Activated CD8-positive, alpha-beta memory T cell treated with anti-CD3 and anti-CD28 coated beads for 1 hour (primary cell): ENCODE measurements at regions not wholly inside any gene's neighbourhood (a gene's known extent, or its start where the extent isn't known, plus 50 kb on each side); places are given as distances from the start of the nearest gene placed in this dataset.
"Not testable (repeated sequence)": the region's sequence is repeated elsewhere in the genome, so short reads cannot be mapped to it uniquely, and the experiment has no call there.

Experiments used
- DNase-seq, 2 donors: peaks; one replicate each; pipeline ENCODE4 v3.0.0-alpha.2; 2020; ENCODE audit warnings: low read depth in 1 of 2; ENCODE audit errors: extremely low read depth in 1 of 2

DNA sequence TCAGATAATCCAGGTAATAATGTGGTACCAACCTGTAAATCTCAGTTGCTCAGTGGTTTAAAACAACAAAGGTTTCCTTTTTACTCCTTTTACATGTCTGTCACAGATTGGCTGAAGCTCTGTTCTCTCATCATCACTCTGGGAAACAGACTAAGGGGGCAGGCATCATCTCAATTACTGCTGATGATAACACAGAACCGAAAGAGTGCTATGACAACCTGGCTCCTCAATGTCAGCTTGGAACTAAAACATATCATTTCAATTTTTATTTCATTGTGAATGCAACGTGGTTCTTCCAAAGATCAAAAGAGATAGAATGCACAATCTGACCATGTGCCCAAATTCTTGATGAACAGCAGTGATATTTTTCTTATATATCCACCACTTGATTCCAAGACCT is 1315.0 kb upstream of the CDH2 start:
- DNase-seq = no peak

DNA sequence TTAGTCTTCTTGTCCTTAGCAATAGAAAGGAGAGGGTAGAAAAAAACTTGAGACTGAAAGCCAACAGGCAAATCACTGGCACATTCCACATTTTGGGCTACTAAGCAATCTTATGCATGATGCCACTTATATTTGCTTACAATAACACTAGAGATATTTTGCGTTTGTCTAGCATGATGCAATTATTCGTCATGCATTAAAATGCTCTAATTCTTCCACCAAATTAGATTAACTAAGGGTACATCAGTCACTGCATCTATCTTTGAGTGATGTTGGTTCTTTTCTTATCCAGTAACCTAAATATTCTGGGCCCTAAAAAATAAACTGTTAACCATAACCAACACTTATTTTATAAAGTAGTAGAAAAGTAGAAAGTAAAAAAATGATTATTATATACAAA is 1311.7 kb upstream of the CDH2 start:
- DNase-seq = no peak

DNA sequence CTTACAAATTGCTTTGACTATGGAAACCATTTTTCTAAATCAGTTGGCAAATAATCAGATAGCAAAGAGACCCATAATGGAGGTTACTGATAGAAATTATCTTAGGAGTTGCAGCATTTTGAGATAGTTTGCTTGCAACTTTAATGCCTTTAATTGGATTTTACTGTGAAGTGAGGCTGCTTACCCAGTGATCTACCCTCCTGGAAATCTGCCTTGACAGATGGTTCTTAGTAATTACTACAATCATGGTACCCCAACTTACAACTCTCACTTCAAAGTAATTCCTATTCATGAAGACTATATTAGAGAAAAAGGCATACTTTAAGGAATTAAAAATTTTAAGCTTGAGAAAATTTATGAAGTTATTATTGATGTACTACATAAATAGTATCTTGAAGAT is 1288.6 kb upstream of the CDH2 start:
- no peak for DNase-seq

DNA sequence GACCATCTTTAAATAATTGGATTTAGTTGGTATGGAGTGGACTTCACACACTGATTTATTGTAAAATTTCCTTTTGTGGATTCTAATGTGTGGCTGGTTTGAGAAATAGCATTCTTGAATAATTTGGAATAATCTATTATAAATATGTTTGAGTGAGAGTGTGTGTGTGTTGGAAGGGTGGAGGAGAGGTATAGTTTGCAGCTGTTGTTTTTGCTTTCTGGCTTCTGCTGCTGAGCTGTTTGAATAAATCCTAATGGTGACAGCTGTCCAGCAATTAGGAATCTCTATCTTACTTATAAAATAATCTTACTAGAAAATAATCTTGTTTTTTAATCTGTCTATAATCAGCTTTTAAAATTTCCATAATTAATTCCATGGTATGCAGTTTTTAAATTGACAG is 1283.0 kb upstream of the CDH2 start:
- DNase-seq = no peak

DNA sequence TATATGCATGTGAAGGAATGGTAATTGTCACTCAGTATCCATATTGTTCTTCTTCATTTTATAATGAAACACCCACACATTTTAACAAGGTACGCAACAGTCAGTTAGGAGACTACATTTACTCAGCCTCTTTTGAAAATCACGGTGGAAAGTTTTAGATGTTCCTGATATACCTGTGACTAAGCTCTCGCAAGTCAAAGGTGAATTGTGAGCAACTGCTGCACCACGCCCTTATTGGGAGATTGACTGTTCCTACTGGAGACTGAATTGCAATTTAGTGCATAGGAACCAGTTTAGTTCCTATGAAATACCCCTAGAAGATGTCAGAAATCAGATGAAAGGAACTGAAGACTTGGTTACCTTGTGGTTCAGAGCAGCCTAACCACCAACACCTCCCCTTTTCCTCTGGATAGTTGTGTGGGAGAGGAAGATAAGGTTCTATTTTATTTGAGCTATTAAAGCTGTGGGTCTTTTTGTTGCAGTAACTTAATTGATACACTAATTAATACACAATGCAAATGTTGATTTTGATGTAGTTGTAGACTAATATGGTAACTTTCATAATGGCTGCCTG is 1280.5 kb upstream of the CDH2 start:
- no peak for DNase-seq

DNA sequence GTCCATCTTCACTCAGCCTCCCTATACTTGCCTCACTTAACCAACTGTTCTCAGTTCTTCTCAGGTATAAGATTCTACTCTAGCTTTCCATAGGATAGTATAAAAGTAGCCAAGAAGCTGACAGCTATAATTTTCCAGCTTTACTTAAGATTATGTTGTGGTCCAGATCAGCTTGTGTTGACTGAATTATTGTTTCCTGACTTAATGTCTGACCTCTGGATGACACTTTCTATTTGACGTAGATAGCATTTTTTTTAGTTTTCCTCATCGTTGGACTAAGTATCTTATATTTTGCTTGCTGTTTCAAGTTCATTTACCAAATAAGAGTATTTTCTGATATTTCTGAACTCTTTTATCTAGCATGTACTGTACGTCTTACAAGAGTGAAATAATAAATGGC is 1272.5 kb upstream of the CDH2 start:
- no peak for DNase-seq

DNA sequence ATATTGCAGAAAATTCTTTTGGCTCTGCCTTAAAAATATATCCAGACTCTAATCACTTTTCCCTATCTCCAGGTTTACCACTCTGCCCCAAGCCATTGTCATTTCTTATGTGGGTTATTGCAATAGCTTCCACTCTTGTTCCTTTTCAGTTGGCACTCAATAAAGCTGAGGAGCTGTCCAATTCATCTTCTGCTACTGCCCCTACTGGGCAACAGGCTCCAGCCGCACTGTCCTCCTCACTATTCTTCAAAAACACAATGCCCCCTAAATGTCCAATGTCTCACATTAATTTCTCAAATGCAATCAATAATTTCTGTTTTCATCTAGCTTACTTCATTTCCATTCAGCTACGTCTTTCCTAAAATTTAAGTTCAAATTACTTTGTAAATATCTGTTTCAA is 1262.5 kb upstream of the CDH2 start:
- no peak for DNase-seq

DNA sequence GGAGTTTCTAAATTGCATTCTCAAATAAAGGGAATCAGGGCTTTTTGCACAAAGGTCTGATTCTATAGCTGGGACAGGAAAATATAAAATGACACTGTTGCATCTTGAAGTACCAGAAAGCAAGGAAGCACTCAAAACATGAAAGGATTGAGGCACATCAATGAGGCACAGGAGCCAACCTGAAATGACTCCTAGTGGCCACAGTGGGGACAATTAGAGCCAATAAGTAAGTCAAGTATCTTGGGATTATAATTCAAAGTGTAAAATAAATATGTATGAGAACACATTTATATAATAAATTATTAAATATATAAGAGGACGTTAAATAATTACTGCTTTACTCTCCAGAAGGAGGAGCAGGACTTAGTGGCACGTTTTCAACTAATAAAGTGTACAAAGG is 1259.5 kb upstream of the CDH2 start:
- no peak for DNase-seq

DNA sequence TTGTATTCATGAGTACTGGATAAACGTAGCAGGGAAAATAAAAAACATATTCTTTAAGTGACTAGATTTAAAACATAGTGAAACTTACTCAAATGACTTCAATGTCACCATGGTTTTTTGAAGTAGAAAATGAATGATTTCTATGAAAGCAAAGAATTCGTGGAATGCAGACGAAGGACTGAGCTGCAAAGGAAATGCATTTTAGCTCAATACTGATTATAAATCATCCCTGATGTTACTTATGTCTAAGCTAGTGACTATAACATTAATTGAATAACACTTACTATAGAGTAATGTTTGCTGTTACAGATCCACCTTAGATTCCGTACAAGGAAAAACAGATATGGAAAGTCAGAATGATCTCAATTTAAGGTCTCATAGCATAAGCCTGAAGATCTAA is 1257.7 kb upstream of the CDH2 start:
- DNase-seq = no peak

DNA sequence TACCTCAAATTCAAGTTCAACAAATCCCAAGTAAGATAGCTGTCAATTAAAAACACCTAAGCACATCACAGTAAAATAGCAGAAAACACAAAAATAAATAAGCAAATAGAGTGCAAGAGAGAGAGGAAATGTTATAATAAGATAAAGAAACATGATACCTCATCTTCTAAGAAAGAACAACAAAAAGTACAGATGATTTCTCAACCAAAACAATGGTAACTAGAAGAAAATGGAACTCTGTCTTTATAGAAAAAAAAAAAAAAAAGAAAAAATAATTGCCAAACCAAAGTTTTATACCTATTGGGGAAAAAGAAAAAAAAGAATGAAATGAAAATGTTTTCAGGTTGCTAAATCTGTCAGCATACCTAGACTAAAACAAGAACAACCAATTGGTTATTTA is 1253.5 kb upstream of the CDH2 start:
- no peak for DNase-seq

DNA sequence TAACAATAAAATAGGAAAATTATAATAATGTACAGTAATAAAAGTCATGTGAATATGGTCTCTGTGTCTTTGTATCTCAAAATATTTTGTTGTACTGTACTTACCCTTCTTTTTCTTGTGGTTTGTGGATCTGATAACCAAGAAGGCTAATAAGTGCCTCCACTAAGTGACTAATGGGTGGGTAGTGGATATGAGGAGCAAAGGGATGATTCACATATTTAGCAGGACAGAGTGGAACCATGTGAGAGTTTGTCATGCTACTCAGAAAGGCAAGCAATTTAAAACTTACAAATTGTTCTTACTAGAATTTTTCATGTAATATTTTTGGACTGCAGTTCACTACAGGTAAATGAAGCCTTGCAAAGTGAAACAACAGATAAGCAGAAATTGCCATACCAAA is 1241.2 kb upstream of the CDH2 start:
- no peak for DNase-seq

DNA sequence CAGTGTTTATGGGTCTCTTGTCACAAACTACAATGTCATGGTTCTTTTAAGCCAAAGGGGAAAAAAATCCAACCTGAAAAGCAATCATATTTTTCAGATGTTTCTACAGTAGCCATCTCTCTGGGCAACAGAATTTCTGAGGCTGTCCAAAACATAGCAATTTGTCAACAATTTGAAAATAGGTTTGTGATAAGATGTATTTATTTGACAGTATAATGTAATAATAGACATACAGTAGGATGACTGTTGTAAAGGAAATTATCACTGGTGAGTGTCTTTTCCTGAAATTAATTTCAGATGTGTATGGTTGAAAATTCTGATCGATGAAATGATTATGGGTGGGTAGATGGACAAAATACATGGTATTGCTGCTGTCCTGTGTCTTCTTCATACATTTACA is 1230.1 kb upstream of the CDH2 start:
- DNase-seq = no peak

DNA sequence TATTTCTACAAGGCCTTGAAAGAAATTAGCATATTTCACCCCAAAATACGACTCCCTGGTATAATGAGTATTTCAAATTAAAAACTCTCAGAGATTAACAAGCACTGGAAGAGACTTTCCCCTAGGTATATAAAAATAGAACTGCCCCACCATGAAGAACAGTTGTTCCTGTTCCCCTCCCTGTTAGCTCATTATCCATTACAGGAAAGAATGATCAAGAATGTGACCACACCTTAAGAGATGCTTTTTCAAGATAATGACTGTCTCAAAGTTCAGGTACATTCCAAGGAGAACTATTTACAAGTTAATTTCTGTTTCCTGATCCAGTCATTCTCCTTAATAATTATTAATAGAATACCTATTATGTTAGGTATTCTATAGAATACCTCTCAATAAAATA is 1220.6 kb upstream of the CDH2 start:
- no peak for DNase-seq

DNA sequence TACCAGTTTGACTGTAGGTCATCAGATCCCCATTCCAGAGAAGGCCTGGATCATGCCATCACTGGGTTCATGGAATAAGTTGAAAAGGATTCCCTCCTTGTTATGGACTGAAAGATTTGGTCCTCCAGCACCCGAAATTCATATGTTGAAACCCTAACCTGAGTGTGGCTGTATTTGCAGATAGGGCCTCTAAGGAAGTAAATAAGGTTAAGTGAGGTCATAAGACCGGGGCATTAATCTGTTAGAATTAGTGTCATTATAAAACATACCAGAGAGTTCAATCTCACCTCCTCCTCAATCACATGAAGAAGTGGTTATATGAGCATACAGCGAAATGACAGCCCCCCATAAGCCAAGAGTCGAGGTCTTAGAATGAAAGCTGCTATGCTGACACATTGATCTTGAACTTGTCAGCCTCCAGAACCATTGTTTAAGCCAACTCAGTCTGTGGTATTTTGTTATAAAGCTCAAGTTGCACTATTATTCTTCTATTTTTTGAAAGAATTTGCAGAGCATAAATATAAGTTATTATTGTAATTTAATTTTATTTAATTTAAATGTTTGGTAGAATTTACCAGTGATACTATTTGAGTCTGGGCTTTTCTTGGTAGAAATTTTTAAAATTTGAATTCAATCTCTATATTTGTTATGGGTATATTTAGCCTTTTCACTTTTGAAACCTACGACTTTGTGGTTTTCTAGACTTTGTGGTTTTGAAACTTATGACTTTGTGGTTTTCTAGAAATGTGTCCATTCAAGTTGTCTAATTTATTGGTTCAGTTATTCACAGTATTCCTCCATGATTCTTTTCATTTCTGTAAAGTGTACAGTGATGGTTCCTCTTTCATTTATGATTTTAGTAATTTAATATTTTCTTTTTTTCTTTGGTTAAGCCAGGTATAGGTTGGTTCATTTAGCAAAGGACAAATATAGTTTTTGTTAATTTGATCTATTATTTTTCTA is 1206.7 kb upstream of the CDH2 start:
- no peak for DNase-seq

DNA sequence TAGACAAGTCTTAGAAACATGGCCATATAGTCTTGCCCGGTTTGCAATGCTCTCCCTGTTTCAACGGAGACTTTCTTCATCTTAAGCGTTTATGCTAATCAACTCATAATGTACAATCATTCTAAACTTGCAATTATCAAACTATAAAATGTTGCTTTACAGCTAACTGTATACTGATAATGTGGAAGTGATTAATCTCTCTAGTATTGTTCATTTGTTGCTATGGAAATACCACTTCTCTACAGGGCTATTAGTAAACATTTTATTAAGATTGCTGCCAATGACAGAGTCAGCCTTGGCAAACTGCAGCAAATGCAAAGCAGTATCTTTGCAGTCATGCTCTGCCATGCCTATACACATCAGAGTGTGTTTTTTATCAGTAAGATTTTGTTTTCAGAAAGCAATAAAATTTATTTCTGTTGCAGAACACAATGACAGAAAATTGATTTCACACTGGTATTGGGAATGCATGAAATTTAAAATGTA is 1201.8 kb upstream of the CDH2 start:
- no peak for DNase-seq

DNA sequence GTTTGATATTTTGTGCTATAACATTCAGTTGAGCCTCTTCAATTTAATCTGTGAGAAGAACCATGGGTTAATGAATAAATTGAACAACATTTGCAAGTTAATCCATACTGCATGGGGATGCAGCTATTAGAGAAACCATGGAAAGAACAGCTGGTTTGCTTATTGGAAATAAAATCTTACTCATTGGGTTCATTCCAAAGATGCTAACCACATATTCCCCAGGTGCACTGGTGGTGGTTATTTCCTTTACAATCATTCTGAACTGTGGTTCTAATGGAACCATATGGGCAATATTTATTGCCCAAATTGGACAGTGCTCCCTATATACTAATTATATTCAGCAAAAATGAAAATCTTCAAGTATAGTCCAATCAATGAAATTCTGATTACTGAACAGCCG is 1200.4 kb upstream of the CDH2 start:
- no peak for DNase-seq

DNA sequence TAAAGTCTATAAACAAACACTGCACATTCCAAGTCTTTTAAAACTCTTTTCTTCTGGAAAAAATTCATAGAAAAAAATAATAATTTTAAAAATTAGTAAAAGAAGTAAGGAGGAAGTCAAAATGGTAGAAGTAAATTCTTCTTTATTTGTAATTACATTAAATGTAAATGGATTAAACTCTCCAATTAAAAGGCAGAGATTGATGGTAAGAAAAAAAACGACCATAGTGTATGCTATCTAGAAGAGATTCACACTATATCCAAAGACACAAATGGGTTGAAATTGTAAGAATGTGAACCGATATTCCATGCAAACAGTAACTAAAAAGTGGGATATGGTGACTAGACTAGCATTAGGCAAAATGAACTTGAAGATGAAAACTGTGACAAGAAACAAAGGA is 1196.1 kb upstream of the CDH2 start:
- no peak for DNase-seq

DNA sequence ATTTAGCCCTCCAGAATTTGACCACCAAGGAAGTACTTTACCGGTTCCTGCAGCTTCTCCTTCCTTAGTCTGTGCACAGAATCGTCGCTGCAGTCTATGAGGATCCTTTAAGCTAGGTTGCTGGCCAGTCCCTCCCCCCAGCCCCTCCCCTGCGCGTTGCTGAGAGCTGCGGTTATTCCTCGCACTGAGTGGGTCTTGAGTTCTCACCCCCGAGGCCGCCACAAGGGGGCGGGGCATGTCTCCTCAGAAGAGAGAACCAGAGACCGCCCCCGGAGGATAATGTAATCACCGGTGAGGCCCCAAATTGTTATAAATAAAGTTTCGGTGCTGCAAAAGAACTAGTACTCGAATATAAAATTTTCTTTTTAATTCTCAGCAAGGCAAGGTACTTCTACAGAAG is 1184.9 kb upstream of the CDH2 start:
- no peak for DNase-seq

DNA sequence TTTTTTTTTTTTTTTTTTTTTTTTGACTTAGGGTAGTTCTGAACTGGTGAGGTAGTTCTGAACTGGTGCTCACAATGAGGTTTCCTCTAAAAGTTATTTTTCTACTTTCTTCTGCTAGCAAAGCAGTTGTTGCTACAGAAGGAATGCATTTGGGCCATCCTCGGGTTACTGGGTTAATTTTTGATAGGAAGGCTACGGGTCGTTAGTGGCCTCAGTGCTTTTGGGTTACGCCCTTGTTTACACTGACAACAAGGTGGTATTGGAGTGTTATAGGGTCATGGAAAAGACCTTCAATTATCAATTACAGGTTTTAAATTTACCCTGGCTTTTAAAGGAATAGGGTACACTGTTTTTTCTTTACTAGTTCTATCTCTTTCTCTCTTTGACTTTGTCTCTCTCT is 1183.7 kb upstream of the CDH2 start:
- DNase-seq = not testable (repeated sequence)

DNA sequence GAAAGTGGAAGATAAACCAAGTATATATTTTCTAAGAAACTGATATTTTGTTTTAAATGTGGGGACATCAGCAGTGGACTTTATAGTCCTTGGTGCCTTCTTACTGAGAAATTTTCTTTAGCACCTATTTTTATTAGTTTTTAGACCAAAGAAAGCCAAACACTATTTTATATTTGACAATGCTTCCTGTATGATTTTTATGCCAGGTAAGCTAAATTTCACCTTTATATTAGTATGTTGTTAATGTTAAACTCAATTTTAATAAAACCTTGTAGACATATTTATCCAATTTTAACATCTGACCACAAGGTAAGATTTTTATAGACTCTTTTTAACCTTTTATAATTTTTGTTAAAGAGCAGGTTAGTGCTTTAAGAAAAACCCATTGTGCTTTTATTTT is 1182.3 kb upstream of the CDH2 start:
- not testable (repeated sequence) for DNase-seq

DNA sequence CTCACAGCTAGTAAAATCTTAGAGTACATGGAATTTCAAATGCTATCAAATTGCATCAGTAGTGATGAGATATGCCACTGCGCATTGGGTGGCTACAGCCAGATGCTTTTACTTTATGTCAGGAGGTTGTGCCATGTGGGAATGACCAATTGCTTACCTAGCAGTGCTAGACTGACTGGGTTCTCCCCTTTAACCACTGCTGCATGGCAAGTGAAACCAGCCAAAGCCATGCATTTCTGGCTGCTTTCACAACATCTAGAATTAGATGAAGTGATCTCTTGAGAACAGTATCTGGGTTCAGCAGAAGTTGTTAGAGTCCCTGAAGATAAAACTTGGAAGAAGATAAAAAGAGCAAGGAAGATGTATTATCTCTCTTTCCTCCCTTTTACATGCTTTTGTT is 1174.2 kb upstream of the CDH2 start:
- DNase-seq = no peak

DNA sequence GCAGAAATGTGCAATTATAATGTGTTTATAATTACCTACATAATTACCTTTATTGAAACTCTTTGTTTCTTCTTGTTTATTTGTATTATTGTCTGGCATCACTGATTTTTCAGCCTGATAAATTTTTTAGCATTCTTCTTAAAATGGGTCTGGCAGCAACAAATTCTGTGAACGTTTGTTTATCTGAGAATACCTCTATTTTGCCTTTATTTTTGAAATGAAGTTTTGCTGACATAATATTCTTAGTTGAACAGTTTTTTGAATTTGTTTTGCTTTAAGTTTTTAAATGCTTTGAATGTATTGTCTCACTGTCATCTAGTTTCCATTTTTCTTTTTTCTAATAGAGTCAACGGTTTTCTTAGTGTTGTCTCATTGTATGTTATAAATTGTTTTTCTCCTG is 1152.0 kb upstream of the CDH2 start:
- no peak for DNase-seq
